Esophagus mucosa (tissue), 1 donor: ENCODE measurements at regions not wholly inside any gene's neighbourhood (a gene's known extent, or its start where the extent isn't known, plus 50 kb on each side); places are given as distances from the start of the nearest gene placed in this dataset.
A peak's percentile ranks its signal among the peaks of the same experiment; 100 is the strongest.
"Not testable (repeated sequence)": the region's sequence is repeated elsewhere in the genome, so short reads cannot be mapped to it uniquely, and the experiment has no call there.

Experiments
- ATAC-seq: fragments of 200-7000 bp; cut with Tn5 transposase; one replicate; pipeline ENCODE4 v1.9.1; 2020
- donor health status: DM: yes; HTN: yes; CAD: no.

DNA sequence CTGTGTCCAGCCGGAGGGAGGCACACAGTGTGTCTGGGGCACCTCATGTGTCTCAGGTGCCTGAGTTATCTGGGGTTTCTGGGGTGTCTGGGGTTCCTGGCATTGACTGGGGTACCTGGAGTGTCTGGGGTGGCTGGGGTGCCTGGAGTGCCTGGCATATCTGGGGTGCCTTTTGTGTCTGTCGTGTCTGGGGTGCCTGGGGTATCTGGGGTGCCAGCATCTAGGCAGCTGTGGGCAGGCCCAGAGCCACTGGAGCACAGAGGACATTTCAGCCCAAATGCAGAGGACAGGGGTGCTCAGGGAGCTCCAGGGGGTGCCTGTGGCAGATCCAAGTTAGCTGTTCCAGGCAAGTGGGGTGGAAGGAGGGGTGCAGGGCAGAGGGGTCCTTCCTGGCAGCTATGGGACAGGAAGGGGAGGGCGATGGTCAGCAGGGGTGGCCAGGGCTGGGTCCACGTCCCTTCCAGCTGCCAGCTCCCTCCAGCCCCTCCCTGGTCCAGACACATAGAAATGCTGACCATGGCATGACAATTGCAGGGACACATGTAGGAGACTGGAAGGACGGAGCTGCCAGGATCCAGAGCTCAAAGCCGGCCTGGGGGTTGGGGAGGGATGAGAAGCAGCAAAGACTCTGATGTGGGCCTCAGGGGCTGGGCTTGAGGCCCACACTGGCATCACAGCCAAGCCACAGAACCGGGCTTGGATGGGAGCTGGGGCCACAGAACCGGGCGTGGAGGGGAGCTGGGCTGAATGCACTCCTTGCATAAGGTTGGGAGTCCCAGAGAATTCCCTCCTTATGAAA is 133.0 kb downstream of the BRD1 start:
- no peak for ATAC-seq

DNA sequence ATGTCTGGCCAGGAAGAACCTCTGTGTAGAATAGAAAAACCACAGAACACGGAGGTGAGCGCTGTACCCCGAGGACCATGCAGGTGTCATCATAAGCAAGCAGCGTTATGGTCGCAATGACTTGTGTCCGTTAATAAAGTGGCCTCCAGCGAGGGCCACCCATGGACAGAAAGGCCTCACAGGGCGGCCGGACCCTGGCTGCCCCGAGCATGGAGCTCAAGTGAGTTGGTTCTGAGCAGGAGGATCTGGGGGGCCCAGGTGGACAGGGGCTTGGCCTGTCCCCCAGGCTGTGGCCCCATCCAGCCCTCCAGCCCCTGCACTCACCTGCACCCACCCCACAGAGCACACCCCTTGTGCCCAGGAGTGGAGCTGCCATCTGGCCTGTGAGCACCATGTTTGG is 133.8 kb downstream of the BRD1 start:
- ATAC-seq: no peak

DNA sequence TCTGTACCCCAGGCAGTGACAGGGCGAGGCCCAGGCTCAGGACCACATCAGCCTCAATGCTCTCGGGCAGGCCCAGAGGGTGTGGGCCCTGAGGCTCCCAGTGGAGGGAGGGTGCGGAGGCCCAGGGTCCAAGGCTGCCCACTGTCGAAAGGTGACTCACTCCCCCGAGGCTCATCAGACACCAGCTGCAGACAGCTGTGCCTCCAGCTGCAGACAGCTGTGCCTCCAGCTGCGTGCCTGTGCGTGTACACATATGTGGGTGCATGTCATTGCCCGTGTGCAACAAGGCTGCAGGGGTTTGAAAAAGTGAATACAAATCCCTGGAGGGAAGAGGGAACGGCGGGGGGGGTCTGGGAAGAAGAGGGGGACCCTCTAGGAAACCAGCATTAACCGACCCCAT is 134.3 kb downstream of the BRD1 start:
- peak; percentile 13 for ATAC-seq

DNA sequence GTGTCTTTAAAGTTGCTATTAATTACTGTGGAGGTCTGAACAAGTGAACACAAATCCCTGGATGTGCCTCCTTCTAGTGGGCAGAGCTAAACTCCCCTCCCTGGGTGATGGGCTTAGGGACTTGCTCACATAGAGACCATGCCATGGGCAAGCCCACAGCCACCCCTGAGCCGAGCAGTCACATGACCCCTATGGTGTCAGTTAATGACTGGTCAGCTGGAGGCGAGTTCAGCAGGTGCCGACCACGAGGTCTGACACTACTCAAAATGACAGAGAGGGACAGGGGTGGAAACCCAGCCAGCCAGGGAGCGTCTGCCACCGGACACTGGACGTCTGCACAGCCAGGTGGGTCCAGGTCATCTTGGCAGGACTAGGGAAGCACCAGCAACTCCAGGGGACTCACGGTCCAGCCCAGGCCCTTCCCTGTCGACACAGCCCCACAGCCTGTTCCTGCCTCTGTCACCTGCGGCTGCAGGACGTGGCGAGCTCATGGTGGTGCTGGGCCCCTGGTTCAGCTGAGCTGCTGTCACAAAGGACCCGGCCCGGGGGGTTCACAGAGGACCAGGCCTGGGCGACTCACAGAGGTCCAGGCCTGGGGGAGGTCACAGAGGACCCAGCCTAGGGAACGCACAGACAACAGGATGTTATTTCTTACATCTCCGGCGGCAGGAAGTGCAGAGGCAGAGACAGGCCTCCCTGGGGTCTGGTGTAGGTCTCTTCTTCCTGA is 135.0 kb downstream of the BRD1 start:
- ATAC-seq: peak; percentile 13

DNA sequence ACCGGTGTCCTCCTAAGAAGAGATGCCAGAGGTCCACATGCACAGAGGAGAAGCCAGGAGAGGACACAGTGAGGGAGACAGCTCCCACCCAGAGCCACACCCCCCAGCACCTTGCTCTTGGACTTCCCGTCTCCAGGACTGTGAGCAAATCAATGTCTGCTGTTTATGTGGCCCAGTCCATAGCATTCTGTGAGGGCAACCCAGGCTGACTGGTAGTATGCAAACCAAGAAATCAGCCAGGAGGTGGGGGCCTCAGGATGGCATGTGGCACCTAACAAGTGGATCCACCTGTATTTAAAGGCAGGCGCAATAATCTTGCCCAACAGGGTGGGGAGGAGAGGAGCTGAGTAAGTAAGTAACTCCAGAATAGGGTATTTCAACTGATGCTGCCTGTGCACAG is 136.4 kb downstream of the BRD1 start:
- no peak for ATAC-seq

DNA sequence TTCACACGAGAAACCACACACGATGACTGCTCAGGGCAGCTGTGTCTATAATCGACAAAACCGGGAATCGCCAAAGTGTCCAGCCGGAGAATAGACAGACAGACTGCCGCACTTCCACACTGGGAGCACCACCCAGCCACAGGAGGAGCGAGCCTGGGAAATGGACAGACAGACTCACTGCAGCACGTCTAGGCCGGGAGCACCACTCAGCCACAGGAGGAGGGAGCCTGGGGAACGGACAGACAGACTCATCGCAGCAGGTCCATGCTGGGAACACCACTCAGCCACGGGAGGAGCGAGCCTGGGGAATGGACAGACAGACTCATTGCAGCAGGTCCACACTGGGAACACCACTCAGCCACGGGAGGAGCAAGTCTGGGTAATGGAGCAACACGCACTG is 137.2 kb downstream of the BRD1 start:
- ATAC-seq: no peak

DNA sequence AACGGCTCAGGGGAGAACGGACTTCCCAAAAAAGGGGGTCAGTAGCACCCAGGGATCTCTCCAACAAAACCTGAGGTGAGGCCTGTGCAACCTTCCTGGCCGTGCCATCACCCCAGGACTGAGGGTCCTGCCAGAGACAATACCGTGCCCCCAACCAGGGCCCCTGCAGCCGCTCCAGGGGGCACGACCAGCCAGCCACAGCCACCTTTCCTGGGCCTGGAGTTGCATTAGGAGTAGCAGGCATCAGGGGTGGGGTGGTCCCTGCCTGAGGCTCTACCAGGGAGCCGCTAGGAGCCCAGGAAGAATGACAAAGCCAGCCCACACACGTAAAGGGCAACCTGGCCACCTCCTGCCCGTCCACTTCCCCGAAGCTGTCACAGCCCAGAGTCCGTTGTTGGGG is 137.8 kb downstream of the BRD1 start:
- no peak for ATAC-seq

DNA sequence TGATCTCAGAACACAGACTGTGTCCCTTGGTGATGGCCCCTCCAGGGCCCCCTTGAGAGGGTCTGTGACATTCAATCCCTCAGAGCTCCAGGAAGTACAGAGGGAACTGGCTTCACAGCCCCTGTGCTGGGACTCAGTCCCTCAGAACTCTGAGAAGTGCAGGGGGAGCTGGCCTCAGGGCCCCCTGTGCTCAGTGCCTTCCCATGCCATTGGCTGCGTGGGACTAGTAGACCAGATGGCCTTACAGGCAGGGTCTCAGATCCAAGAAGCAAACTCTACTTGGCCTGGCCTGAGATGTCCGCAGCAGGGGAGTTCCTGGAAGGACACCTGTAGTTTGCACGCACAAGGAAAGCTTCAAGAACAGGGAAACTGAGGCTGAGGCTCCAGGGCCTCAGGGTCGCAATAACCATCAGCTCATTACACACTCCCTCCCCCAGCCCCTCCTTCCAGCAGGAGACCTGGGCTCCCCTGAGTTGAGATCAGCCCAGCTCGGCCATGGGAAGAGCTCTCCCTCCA is 138.4 kb downstream of the BRD1 start:
- no peak for ATAC-seq

DNA sequence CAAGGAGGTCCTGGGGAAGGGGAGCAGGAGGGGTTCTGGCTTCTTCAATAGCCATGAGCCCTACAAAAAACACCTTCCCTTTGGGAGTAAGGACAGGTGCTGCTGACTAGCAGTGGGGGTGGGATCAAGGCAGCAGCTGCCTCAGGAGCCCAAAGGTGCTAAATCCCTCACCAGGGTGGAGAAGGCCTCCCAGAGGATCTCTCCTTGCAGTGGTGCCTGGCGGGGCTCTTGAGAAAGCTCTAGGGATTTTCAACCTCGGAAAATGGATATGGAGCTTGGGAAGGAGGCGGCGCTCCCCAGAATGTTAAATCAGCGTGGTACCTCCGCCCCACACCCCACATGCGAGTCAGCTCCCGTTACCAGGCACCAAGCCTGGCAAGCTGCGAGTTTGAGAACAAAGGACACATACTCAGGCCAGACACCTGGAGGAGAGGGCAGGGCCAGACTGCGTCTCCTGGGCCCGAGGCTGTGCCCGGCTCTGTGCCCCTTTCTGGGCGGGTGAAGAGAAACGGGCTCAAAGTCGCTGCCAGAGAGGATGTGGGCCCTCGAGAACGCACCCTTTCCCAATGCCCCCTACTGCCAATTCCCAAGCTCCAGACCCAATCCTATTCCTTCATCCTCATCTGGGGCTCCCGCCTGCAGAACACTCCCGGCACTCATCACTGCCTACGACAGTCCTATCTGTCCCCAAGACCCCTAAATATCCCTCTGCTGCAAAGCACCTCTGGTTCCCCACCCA is 139.0 kb downstream of the BRD1 start:
- no peak for ATAC-seq

DNA sequence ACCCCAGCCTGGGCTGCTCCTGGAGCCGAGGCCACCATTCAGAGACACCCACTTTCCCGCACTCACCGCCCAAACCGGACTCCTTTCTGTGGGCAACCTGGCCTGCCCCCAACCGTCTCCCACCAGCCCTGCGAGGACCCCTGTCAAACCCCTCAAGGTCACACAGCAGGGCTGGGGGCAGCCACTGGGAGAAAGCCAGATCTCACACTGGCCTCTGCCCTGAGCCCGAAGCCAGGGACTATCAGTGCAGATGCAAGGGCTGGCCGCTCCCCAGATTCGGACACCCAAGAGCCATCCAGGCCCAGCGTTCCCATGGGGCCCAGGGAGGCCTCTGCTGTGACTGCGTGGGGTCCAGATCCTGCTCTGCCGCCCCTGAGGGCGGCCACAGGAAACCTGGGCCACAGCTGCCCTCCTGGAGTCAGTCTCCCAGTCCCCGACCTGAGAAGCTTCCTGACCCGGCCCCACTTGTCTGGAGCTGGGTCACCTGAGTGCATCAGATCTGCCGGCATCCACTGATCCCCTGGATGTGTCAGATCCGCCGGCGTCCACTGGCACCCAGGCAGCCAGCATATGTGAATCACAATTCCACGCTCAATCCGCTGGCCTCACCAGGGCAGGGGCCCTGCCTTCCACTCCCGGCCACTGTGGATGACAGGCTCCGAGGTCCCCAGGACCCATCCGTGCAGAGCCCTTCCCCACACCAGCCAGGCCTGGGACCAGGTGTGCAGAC is 139.7 kb downstream of the BRD1 start:
- ATAC-seq: no peak

DNA sequence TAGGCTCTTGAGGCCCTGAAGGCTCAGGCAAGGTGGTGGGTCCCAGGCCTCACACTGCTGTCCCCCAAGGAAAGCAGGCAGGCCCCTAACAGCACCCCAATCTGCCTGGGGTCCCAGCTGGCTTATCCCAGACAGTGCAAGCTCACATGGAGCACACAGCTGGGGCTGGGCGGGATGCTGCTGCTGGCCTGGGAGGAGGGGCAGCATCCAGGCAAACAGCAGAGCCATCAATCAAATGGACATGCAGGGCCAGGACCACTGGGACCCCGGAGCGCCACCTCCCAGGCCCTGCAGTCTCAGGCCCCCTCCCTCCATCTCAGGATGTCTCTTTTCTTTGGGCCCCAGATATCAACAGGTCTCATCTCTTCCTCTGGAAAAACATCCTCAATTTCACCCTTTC is 140.3 kb downstream of the BRD1 start:
- ATAC-seq: no peak

DNA sequence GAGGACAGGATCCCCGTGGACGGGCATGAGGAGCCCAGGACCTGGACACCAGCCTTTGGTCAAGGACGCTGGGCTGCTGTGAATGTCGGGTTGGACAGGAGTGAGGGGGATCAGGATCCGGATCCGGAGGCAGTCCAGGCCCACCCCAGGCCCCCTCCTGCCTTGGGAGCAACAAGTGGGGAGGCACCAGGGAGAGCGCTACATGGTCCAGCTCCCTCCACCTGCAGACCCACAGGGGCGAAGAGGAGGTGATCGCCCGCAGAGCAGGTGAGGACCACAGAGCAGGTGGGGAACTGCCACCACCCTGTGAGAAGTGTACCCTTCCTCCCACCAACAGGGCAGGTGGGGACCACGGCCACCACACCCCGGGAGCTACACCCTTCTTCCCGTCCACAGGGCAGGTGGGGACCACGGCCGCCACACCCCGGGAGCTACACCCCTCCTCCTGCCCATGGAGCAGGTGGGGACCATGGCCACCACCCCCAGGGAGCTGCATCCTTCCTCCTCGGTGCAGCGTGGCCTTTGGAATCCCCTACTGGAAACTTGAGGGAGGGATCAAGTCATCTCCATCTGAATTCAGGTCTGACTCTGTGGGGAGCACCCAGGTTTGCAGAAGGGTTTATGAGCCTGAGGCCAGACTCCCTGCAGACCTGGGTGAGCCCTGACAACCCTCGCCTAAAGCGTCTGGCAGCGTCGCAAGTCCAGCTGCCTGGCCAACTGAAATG is 141.0 kb downstream of the BRD1 start:
- no peak for ATAC-seq

DNA sequence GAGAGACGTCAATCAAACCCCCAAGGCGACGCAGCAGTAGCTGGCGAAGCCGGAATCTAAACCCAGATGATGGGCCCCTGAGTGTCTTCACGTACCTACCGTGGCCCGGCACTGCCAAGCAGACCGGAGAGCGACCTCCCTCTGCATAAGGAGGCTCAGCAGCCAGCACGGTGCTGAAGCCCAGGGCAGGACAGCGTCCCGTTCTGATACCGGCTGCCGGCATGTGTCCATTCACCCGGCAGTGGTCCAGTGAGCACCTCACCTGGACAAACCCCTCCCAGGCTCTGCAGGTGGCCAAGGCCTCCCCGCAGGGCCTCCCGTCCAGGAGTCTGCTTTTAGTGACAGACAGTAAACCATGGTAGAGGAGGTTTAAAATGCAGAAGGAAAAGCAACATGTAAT is 142.0 kb downstream of the BRD1 start:
- no peak for ATAC-seq

DNA sequence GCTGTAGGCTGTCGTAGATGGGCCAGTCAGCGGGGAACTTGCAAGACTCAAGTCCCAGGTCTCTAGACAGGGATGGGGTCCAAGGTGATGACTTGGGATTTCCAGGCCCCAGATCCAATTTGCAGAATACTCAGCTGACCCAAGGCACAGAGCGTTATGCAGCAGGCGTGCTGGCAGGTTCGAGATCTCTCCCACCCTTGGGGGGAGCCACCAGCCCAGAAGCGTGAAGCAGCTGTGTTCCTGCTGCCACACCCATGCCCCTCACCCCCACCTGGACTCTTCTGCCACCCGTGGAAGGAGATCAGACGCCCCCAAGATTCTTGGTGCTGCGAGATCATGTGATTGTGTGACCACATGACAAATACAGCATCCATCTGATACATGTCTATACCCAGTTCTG is 142.6 kb downstream of the BRD1 start:
- ATAC-seq: no peak

DNA sequence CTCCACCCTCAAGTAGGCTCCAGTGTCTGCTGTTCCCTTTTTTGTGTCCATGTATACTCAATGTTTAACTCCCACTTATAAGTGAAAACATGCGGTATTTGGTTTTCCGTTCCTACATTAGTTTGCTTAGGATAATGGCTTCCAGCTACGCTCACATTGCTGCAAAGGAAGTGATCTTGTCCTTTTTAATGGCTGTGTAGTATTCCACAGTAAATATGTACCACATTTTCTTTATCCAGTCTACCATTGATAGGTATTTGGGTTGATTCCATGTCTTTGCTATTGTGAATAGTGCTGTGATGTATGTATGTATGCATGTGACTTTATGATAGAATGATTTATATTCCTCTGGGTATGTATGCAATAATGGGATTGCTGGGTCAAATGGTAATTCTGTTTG is 144.6 kb downstream of the BRD1 start:
- ATAC-seq: no peak

DNA sequence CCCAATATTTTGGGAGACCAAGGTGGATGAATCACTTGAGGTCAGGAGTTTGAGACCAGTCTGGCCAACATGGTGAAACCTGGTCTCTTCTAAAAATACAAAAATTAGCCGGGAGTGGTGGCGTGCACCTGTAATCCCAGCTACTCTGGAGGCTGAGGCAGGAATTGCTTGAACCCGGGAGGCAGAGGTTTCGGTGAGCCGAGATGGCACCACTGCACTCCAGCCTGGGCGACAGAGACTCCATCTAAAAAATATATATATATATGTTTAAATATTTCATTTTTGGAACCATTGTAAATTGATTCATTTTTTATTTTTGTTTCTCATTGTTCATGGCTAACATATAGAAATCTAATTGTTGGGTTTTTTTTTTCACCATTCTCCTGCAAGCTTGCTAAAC is 146.9 kb downstream of the BRD1 start:
- ATAC-seq: not testable (repeated sequence)

DNA sequence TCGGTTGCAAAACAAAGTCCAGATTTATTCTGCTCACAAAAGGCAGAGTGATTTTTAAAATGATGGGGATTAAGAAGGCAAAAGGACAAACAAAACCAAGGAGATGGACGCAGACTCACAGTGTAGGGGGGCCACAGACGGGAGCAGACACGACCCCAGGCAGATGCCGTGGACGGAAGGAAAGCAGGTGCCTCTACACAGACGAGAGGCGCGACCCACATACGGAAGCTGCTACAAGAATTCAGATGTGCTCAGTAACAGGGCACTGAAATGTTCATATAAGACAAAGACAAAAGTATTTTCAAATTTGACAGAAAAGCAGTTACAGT is 148.9 kb downstream of the BRD1 start:
- no peak for ATAC-seq

DNA sequence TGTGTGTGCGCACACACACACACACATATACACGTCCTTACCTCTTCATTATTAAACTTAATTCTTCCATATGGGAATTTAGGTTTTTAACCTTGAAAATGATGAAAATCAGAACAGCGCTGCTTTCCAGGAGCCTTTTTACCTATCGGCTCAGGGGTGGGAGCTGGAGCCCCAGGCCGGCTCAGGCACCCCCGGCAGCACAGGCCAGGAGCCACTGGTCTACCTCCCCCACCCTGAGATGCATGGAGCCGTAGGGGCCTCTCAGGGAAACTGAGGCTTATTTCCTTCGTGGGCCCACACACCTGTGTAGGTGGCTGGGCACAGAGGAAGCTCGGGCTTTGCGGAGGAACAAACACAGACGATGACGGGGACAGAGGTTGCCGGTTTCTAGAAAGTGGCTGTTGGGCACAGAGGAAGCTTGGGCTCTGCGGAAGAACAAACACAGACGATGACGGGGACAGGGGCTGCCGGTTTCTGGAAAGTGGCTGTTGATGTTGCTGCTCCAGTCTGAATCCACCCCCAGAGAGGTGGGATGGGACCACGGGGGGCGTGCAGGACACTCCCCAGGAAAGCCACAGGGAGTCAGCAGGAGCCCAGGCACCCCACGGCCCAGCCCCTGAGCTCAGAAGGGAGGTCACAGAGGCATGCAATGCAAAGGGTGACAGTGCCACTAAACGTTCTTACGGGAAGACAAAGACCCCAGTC is 149.4 kb downstream of the BRD1 start:
- no peak for ATAC-seq

DNA sequence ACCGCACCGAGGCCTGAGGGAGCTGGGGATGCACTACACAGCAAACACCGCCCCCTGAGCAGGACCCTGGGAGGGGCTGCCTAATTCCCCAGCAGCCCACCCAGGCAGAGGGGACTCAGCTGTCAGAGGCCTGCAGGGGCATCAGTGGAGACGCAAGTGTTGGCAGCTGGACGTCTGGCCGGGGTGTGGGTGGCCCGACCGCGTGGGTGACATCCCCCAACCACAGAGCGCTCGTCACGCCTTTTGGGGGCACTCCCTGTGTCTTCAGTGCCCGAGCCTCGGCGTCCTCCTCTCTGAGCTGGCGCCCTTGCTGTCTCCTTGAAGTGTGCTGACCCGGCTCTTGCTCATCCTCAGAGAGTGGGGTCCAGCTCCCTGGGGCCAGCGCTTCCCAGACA is 150.2 kb downstream of the BRD1 start:
- peak; percentile 17 for ATAC-seq

DNA sequence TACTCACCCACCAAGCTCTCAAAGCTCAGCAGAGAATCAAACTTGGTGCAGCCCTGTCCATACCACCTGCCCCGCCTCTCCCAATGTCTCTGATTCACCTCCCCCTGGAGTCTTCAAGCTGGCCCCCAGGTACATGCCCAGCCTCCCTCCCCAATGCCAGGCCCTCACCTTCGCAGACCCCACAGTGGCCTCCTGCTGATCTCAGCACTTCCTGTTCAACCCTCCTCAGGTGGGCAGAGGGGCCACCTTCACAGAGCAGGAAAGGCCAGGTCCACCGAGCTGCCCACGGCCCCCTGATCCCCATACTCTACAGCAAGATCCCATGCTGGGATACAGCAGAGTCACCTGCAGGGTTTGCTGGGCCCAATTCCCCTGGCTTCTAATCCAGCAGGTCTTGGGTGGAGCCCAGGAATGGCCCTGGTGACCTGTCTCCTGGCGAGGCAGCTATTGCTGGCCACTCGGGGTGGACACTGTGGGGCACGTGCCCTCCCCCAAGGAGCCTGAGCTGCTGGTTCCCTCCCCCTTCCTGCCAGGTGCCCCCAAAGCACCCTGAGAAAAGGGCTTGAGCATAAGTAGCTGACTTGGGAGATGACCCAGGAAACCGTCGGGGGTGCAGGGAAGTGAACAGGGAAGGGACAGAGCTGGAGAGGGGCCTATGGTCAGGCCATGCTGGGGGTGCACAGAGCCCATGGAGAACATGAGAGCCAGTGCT is 150.7 kb downstream of the BRD1 start:
- ATAC-seq: peak; percentile 25

DNA sequence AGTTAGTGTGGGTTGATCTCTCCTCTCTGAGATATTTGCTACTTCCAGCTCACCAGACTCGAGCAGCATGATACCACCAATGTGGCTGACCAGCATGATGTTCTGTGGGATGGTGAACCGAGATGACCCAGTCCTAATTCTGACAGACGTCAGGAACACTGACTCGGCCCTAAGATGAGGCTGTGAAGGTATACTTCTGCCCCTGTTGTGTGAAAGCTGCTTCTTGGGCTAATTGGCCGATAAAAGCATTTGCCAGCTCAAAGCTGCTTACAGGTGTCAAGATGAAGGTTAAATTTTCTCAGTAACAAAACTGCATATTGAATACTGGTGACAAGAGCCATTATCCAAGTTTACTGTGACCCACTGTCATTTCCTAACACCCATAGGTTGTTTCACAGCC is 151.4 kb downstream of the BRD1 start:
- ATAC-seq: no peak
